ENCODE measurements at regions not wholly inside any gene's neighbourhood (a gene's known extent, or its start where the extent isn't known, plus 50 kb on each side); places are given as distances from the start of the nearest gene placed in this dataset.

- H2AFZ ChIP-seq, result no peak overlapping the region
- H3K9me3 ChIP-seq (ENCODE audit: control insufficient read depth, low read length), result no peaks in the 10 kb centered on the region
- H3K36me3 ChIP-seq (ENCODE audit: control insufficient read depth, insufficient read depth, low read length), result no peaks in the 10 kb centered on the region
- no peak overlapping the region for H3K9ac ChIP-seq
- H3K4me3 ChIP-seq (ENCODE audit: low read depth, low read length), result no peak overlapping the region
- no peak overlapping the region for H3K27ac ChIP-seq
- no peaks in the 10 kb centered on the region for H3K79me2 ChIP-seq
- no peak for TF ChIP-seq CTCF (IDR thresholded peaks at IDR 0.05)
- H3K4me1 ChIP-seq, result peaks cover 5% of the 10 kb centered on the region
- no peaks in the 10 kb centered on the region for H3K27me3 ChIP-seq (ENCODE audit: control insufficient read depth, insufficient read depth, low read length)
- H3K4me2 ChIP-seq (ENCODE audit: low read length), result no peak overlapping the region
These were observed 493.3 kb upstream of the MARCKS start for GRCh38 chr6:113363866-113364265.

- no peaks in the 10 kb centered on the region for H3K9me3 ChIP-seq (ENCODE audit: control insufficient read depth, low read length)
- TF ChIP-seq CTCF (IDR thresholded peaks at IDR 0.05), result no peak
- H2AFZ ChIP-seq, result no peak overlapping the region
- H3K27ac ChIP-seq, result no peak overlapping the region
- no peaks in the 10 kb centered on the region for H3K79me2 ChIP-seq
- H3K27me3 ChIP-seq (ENCODE audit: control insufficient read depth, insufficient read depth, low read length), result no peaks in the 10 kb centered on the region
- peaks cover 5% of the 10 kb centered on the region for H3K4me1 ChIP-seq
- no peaks in the 10 kb centered on the region for H3K36me3 ChIP-seq (ENCODE audit: control insufficient read depth, insufficient read depth, low read length)
- H3K4me2 ChIP-seq (ENCODE audit: low read length), result no peak overlapping the region
- no peak overlapping the region for H3K4me3 ChIP-seq (ENCODE audit: low read depth, low read length)
- H3K9ac ChIP-seq, result no peak overlapping the region
These were observed 492.4 kb upstream of the MARCKS start for GRCh38 chr6:113364766-113365165.

GRCh38 chr6:113365191-113365590 lies 492.0 kb upstream of the MARCKS start:
- no peak for TF ChIP-seq CTCF (IDR thresholded peaks at IDR 0.05)
- Histone ChIP-seq H3K9ac (no peak overlapping the region), H3K4me1 (peaks cover under 1% of the 10 kb centered on the region), H3K27ac (no peak overlapping the region), H3K27me3 (ENCODE audit: control insufficient read depth, insufficient read depth, low read length) (no peaks in the 10 kb centered on the region), H3K9me3 (ENCODE audit: control insufficient read depth, low read length) (no peaks in the 10 kb centered on the region), H3K4me3 (ENCODE audit: low read depth, low read length) (no peak overlapping the region), H3K4me2 (ENCODE audit: low read length) (no peak overlapping the region), H3K79me2 (no peaks in the 10 kb centered on the region), H3K36me3 (ENCODE audit: control insufficient read depth, insufficient read depth, low read length) (no peaks in the 10 kb centered on the region), H2AFZ (no peak overlapping the region)

GRCh38 chr6:113366505-113366904 lies 490.6 kb upstream of the MARCKS start:
- Histone ChIP-seq H3K4me2 (ENCODE audit: low read length) (no peak overlapping the region), H3K27me3 (ENCODE audit: control insufficient read depth, insufficient read depth, low read length) (no peaks in the 10 kb centered on the region), H3K4me3 (ENCODE audit: low read depth, low read length) (no peak overlapping the region), H3K36me3 (ENCODE audit: control insufficient read depth, insufficient read depth, low read length) (no peaks in the 10 kb centered on the region), H3K27ac (no peak overlapping the region), H3K9me3 (ENCODE audit: control insufficient read depth, low read length) (no peaks in the 10 kb centered on the region), H3K4me1 (no peaks in the 10 kb centered on the region), H2AFZ (no peak overlapping the region), H3K79me2 (no peaks in the 10 kb centered on the region), H3K9ac (no peak overlapping the region)
- TF ChIP-seq CTCF (IDR thresholded peaks at IDR 0.05), result no peak
